K562 (cell line): ENCODE measurements at regions not wholly inside any gene's neighbourhood (a gene's known extent, or its start where the extent isn't known, plus 50 kb on each side); places are given as distances from the start of the nearest gene placed in this dataset.

Experiments
- POU5F1 ChIP-seq: fragments of 150-350 bp; IDR thresholded peaks from 2 replicates; pipeline ENCODE4 v1.6.1; 2014; ENCODE audit warnings: borderline replicate concordance, low read length, low read depth, mild to moderate bottlenecking; ENCODE audit not compliant: partially characterized antibody
- TCF7 ChIP-seq: sonication (generic); IDR thresholded peaks from 2 replicates; pipeline ENCODE4 v1.6.1; 2016; ENCODE audit warnings: antibody characterized with exemption, borderline replicate concordance
- ZNF134 ChIP-seq: fragments of 250-450 bp; sonication (Bioruptor Pico); conservative IDR thresholded peaks from 2 replicates; pipeline ENCODE4 v1.4.0; 2020
- TF ChIP-seq, protein P1 (sequence below): fragments of 200-600 bp; sonication (generic); IDR thresholded peaks from one replicate; pipeline ENCODE4 v1.6.1; 2012; ENCODE audit warnings: mild to moderate bottlenecking, low read depth, low read length, inconsistent platforms
- TF ChIP-seq, protein P2 (sequence below): sonication (generic); formaldehyde crosslinking; IDR thresholded peaks from 2 replicates; pipeline ENCODE4 v1.4.0; 2020; ENCODE audit warnings: mild to moderate bottlenecking, missing genetic modification reagents
- TF ChIP-seq, protein P3 (sequence below): fragments of 200-800 bp; sonication (Bioruptor generic); IDR thresholded peaks from 2 replicates; pipeline ENCODE4 v1.6.1; 2016; ENCODE audit warnings: missing genetic modification characterization, missing compliant biosample characterization

DNA sequence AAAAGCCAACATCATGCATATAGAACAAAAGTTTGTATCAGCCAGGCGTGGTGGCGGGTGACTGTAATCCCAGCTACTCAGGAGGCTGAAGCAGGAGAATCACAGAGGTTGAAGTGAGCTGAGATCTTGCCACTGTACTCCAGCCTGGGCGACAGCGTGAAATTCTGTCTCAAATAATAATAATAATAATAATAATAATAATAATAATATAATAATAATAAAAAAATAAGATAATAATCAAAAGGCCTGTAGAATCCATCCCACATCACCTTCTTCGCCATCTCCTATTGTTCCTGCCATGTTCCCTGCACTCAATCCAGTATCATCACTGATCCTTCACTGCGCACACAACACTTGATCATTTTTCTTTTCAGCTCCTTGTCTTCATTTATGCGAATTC, 619.3 kb upstream of the ADARB2 start (continued):
- TF ChIP-seq, protein P1, sequence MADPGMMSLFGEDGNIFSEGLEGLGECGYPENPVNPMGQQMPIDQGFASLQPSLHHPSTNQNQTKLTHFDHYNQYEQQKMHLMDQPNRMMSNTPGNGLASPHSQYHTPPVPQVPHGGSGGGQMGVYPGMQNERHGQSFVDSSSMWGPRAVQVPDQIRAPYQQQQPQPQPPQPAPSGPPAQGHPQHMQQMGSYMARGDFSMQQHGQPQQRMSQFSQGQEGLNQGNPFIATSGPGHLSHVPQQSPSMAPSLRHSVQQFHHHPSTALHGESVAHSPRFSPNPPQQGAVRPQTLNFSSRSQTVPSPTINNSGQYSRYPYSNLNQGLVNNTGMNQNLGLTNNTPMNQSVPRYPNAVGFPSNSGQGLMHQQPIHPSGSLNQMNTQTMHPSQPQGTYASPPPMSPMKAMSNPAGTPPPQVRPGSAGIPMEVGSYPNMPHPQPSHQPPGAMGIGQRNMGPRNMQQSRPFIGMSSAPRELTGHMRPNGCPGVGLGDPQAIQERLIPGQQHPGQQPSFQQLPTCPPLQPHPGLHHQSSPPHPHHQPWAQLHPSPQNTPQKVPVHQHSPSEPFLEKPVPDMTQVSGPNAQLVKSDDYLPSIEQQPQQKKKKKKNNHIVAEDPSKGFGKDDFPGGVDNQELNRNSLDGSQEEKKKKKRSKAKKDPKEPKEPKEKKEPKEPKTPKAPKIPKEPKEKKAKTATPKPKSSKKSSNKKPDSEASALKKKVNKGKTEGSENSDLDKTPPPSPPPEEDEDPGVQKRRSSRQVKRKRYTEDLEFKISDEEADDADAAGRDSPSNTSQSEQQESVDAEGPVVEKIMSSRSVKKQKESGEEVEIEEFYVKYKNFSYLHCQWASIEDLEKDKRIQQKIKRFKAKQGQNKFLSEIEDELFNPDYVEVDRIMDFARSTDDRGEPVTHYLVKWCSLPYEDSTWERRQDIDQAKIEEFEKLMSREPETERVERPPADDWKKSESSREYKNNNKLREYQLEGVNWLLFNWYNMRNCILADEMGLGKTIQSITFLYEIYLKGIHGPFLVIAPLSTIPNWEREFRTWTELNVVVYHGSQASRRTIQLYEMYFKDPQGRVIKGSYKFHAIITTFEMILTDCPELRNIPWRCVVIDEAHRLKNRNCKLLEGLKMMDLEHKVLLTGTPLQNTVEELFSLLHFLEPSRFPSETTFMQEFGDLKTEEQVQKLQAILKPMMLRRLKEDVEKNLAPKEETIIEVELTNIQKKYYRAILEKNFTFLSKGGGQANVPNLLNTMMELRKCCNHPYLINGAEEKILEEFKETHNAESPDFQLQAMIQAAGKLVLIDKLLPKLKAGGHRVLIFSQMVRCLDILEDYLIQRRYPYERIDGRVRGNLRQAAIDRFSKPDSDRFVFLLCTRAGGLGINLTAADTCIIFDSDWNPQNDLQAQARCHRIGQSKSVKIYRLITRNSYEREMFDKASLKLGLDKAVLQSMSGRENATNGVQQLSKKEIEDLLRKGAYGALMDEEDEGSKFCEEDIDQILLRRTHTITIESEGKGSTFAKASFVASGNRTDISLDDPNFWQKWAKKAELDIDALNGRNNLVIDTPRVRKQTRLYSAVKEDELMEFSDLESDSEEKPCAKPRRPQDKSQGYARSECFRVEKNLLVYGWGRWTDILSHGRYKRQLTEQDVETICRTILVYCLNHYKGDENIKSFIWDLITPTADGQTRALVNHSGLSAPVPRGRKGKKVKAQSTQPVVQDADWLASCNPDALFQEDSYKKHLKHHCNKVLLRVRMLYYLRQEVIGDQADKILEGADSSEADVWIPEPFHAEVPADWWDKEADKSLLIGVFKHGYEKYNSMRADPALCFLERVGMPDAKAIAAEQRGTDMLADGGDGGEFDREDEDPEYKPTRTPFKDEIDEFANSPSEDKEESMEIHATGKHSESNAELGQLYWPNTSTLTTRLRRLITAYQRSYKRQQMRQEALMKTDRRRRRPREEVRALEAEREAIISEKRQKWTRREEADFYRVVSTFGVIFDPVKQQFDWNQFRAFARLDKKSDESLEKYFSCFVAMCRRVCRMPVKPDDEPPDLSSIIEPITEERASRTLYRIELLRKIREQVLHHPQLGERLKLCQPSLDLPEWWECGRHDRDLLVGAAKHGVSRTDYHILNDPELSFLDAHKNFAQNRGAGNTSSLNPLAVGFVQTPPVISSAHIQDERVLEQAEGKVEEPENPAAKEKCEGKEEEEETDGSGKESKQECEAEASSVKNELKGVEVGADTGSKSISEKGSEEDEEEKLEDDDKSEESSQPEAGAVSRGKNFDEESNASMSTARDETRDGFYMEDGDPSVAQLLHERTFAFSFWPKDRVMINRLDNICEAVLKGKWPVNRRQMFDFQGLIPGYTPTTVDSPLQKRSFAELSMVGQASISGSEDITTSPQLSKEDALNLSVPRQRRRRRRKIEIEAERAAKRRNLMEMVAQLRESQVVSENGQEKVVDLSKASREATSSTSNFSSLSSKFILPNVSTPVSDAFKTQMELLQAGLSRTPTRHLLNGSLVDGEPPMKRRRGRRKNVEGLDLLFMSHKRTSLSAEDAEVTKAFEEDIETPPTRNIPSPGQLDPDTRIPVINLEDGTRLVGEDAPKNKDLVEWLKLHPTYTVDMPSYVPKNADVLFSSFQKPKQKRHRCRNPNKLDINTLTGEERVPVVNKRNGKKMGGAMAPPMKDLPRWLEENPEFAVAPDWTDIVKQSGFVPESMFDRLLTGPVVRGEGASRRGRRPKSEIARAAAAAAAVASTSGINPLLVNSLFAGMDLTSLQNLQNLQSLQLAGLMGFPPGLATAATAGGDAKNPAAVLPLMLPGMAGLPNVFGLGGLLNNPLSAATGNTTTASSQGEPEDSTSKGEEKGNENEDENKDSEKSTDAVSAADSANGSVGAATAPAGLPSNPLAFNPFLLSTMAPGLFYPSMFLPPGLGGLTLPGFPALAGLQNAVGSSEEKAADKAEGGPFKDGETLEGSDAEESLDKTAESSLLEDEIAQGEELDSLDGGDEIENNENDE: no peak
- no peak for TF ChIP-seq TCF7
- TF ChIP-seq, protein P2, sequence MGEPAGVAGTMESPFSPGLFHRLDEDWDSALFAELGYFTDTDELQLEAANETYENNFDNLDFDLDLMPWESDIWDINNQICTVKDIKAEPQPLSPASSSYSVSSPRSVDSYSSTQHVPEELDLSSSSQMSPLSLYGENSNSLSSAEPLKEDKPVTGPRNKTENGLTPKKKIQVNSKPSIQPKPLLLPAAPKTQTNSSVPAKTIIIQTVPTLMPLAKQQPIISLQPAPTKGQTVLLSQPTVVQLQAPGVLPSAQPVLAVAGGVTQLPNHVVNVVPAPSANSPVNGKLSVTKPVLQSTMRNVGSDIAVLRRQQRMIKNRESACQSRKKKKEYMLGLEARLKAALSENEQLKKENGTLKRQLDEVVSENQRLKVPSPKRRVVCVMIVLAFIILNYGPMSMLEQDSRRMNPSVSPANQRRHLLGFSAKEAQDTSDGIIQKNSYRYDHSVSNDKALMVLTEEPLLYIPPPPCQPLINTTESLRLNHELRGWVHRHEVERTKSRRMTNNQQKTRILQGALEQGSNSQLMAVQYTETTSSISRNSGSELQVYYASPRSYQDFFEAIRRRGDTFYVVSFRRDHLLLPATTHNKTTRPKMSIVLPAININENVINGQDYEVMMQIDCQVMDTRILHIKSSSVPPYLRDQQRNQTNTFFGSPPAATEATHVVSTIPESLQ (CRISPR knock-in tag): no peak
- TF ChIP-seq, protein P3, sequence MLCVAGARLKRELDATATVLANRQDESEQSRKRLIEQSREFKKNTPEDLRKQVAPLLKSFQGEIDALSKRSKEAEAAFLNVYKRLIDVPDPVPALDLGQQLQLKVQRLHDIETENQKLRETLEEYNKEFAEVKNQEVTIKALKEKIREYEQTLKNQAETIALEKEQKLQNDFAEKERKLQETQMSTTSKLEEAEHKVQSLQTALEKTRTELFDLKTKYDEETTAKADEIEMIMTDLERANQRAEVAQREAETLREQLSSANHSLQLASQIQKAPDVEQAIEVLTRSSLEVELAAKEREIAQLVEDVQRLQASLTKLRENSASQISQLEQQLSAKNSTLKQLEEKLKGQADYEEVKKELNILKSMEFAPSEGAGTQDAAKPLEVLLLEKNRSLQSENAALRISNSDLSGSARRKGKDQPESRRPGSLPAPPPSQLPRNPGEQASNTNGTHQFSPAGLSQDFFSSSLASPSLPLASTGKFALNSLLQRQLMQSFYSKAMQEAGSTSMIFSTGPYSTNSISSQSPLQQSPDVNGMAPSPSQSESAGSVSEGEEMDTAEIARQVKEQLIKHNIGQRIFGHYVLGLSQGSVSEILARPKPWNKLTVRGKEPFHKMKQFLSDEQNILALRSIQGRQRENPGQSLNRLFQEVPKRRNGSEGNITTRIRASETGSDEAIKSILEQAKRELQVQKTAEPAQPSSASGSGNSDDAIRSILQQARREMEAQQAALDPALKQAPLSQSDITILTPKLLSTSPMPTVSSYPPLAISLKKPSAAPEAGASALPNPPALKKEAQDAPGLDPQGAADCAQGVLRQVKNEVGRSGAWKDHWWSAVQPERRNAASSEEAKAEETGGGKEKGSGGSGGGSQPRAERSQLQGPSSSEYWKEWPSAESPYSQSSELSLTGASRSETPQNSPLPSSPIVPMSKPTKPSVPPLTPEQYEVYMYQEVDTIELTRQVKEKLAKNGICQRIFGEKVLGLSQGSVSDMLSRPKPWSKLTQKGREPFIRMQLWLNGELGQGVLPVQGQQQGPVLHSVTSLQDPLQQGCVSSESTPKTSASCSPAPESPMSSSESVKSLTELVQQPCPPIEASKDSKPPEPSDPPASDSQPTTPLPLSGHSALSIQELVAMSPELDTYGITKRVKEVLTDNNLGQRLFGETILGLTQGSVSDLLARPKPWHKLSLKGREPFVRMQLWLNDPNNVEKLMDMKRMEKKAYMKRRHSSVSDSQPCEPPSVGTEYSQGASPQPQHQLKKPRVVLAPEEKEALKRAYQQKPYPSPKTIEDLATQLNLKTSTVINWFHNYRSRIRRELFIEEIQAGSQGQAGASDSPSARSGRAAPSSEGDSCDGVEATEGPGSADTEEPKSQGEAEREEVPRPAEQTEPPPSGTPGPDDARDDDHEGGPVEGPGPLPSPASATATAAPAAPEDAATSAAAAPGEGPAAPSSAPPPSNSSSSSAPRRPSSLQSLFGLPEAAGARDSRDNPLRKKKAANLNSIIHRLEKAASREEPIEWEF (CRISPR knock-in tag): no peak
- no peak for TF ChIP-seq ZNF134 (CRISPR knock-in tag)
- TF ChIP-seq POU5F1: no peak
